GM19463 (cell line): ENCODE measurements at regions not wholly inside any gene's neighbourhood (a gene's known extent, or its start where the extent isn't known, plus 50 kb on each side); places are given as distances from the start of the nearest gene placed in this dataset.
"Not testable (repeated sequence)": the region's sequence is repeated elsewhere in the genome, so short reads cannot be mapped to it uniquely, and the experiment has no call there.

Experiments
- ATAC-seq: cut with Tn5 transposase; IDR thresholded peaks from one replicate; pipeline ENCODE4 v1.9.1; 2021; ENCODE audit warnings: mild to moderate bottlenecking, moderate library complexity; ENCODE audit not compliant: unreplicated experiment

GRCh38 chr4:53959343-53960120, 104.9 kb downstream of the CHIC2 start:
- ATAC-seq, result no peak

- ATAC-seq, result no peak
Observed at GRCh38 chr4:53956454-53956853, 108.0 kb downstream of the CHIC2 start.

GRCh38 chr4:53956053-53956452, 108.4 kb downstream of the CHIC2 start:
- ATAC-seq, result no peak

- no peak for ATAC-seq
Observed at GRCh38 chr4:53951414-53951813, 113.0 kb downstream of the CHIC2 start.

- no peak for ATAC-seq
Observed at GRCh38 chr4:53943345-53944085, 120.9 kb downstream of the CHIC2 start.

- ATAC-seq, result no peak
Observed at GRCh38 chr4:53942712-53943111, 121.7 kb downstream of the CHIC2 start.

- no peak for ATAC-seq
Observed at GRCh38 chr4:53941331-53941730, 123.1 kb downstream of the CHIC2 start.

GRCh38 chr4:53939892-53940291, 124.5 kb downstream of the CHIC2 start:
- ATAC-seq, result not testable (repeated sequence)

GRCh38 chr4:53937918-53938317, 126.5 kb downstream of the CHIC2 start:
- ATAC-seq, result no peak

- ATAC-seq, result no peak
Observed at GRCh38 chr4:53937327-53937726, 127.1 kb downstream of the CHIC2 start.

GRCh38 chr4:53935780-53936179, 128.6 kb downstream of the CHIC2 start:
- no peak for ATAC-seq

GRCh38 chr4:53932796-53933610, 131.4 kb downstream of the CHIC2 start:
- no peak for ATAC-seq

- no peak for ATAC-seq
Observed at GRCh38 chr4:53931461-53931961, 132.9 kb downstream of the CHIC2 start.

GRCh38 chr4:53929955-53930798, 134.2 kb downstream of the CHIC2 start:
- peak; percentile 78 for ATAC-seq

GRCh38 chr4:53929311-53929710, 135.1 kb downstream of the CHIC2 start:
- ATAC-seq, result no peak

- no peak for ATAC-seq
Observed at GRCh38 chr4:53928825-53929224, 135.6 kb downstream of the CHIC2 start.

GRCh38 chr4:53925050-53925605, 139.3 kb downstream of the CHIC2 start:
- ATAC-seq, result no peak

GRCh38 chr4:53924333-53925049, 139.9 kb downstream of the CHIC2 start:
- no peak for ATAC-seq

- ATAC-seq, result no peak
Observed at GRCh38 chr4:53923921-53924320, 140.5 kb downstream of the CHIC2 start.
